ENCODE measurements at regions not wholly inside any gene's neighbourhood (a gene's known extent, or its start where the extent isn't known, plus 50 kb on each side); places are given as distances from the start of the nearest gene placed in this dataset.
"Not testable (repeated sequence)": the region's sequence is repeated elsewhere in the genome, so short reads cannot be mapped to it uniquely, and the experiment has no call there.

- H3K36me3 Mint-ChIP-seq (ENCODE audit: low read depth), result peaks cover 26% of the 10 kb centered on the region
- Histone ChIP-seq H3K4me3 (no peak overlapping the region), H3K36me3 (ENCODE audit: insufficient read depth) (no peaks in the 10 kb centered on the region), H3K4me1 (ENCODE audit: insufficient read depth) (no peaks in the 10 kb centered on the region), H3K9me2 (ENCODE audit: insufficient read depth) (no peaks in the 10 kb centered on the region), H3K4me2 (no peak overlapping the region), H3K79me2 (replicated peaks; ENCODE audit: insufficient read depth) (no peaks in the 10 kb centered on the region), H3F3A (replicated peaks; ENCODE audit: low read depth) (no peaks in the 10 kb centered on the region), H3K27ac (ENCODE audit: low read depth) (no peak overlapping the region), H4K20me1 (replicated peaks; ENCODE audit: insufficient read depth) (no peaks in the 10 kb centered on the region), H2AFZ (no peak overlapping the region), H3K27me3 (ENCODE audit: insufficient read depth) (no peaks in the 10 kb centered on the region)
- H3K4me3 Mint-ChIP-seq, result no peak overlapping the region
- H3K27me3 Mint-ChIP-seq (ENCODE audit: insufficient read depth, low read depth, poor library complexity), result no peaks in the 10 kb centered on the region
- H3K4me1 Mint-ChIP-seq, result no peaks in the 10 kb centered on the region
- DNase-seq (ENCODE audit: low spot score) (no peak), ATAC-seq (no peak)
- TF ChIP-seq POLR2AphosphoS5 (IDR thresholded peaks at IDR 0.05; ENCODE audit: low read depth) (no peak), NANOG (IDR thresholded peaks at IDR 0.05; ENCODE audit: borderline replicate concordance) (no peak), ZNF114 (CRISPR knock-in tag; IDR thresholded peaks at IDR 0.05) (no peak)
- no peak overlapping the region for H3K27ac Mint-ChIP-seq
- peaks cover 95% of the 10 kb centered on the region for H3K9me3 Mint-ChIP-seq
Measured at GRCh38 chr7:68875857-68876256, 722.4 kb upstream of the AUTS2 start.

- not testable (repeated sequence) for DNase-seq (ENCODE audit: low spot score); H4K20me1 ChIP-seq (replicated peaks; ENCODE audit: insufficient read depth); H3K36me3 ChIP-seq (ENCODE audit: insufficient read depth); H3K27ac ChIP-seq (ENCODE audit: low read depth); H3F3A ChIP-seq (replicated peaks; ENCODE audit: low read depth); ATAC-seq; H2AFZ ChIP-seq; H3K79me2 ChIP-seq (replicated peaks; ENCODE audit: insufficient read depth); H3K4me1 ChIP-seq (ENCODE audit: insufficient read depth); H3K27ac Mint-ChIP-seq; H3K27me3 Mint-ChIP-seq (ENCODE audit: insufficient read depth, low read depth, poor library complexity); H3K4me2 ChIP-seq; H3K4me3 Mint-ChIP-seq; H3K4me1 Mint-ChIP-seq; H3K9me2 ChIP-seq (ENCODE audit: insufficient read depth); H3K27me3 ChIP-seq (ENCODE audit: insufficient read depth); H3K4me3 ChIP-seq
- Mint-ChIP-seq H3K9me3 (peaks cover 95% of the 10 kb centered on the region), H3K36me3 (ENCODE audit: low read depth) (peaks cover 30% of the 10 kb centered on the region)
Measured at GRCh38 chr7:68887116-68887515, 711.2 kb upstream of the AUTS2 start.

- no peak for ATAC-seq
- no peak for TF ChIP-seq ZNF331 (CRISPR knock-in tag; IDR thresholded peaks at IDR 0.05; ENCODE audit: low read depth)
- no peak for TF ChIP-seq POLR2AphosphoS5 (IDR thresholded peaks at IDR 0.05; ENCODE audit: low read depth)
- TF ChIP-seq JUNB (IDR thresholded peaks at IDR 0.05; ENCODE audit: unreplicated experiment), result no peak
- TF ChIP-seq CTCF (conservative IDR thresholded peaks at IDR 0.05; ENCODE audit: low read depth in 2 of 2), result no peak
- no peak for TF ChIP-seq ZNF114 (CRISPR knock-in tag; IDR thresholded peaks at IDR 0.05)
- no peak for TF ChIP-seq EZH2 (IDR thresholded peaks at IDR 0.05; ENCODE audit: low read depth, unreplicated experiment)
- Mint-ChIP-seq H3K4me1 (no peaks in the 10 kb centered on the region), H3K9me3 (peaks cover 95% of the 10 kb centered on the region), H3K27ac (no peak overlapping the region), H3K27me3 (ENCODE audit: insufficient read depth, low read depth, poor library complexity) (peaks cover 2% of the 10 kb centered on the region), H3K36me3 (ENCODE audit: low read depth) (peaks cover 34% of the 10 kb centered on the region), H3K4me3 (no peak overlapping the region)
- Histone ChIP-seq H3K36me3 (ENCODE audit: insufficient read depth) (no peaks in the 10 kb centered on the region), H3K4me2 (no peak overlapping the region), H3F3A (replicated peaks; ENCODE audit: low read depth) (no peaks in the 10 kb centered on the region), H3K9me2 (ENCODE audit: insufficient read depth) (no peaks in the 10 kb centered on the region), H3K27me3 (ENCODE audit: insufficient read depth) (no peaks in the 10 kb centered on the region), H2AFZ (no peak overlapping the region), H3K4me3 (no peak overlapping the region), H3K27ac (ENCODE audit: low read depth) (no peak overlapping the region), H3K4me1 (ENCODE audit: insufficient read depth) (no peaks in the 10 kb centered on the region), H4K20me1 (replicated peaks; ENCODE audit: insufficient read depth) (no peaks in the 10 kb centered on the region), H3K79me2 (replicated peaks; ENCODE audit: insufficient read depth) (no peaks in the 10 kb centered on the region)
- no peak for DNase-seq (ENCODE audit: low spot score)
Measured at GRCh38 chr7:68888971-68889385, 709.3 kb upstream of the AUTS2 start.
